Keratinocyte (primary cell): ENCODE measurements at regions not wholly inside any gene's neighbourhood (a gene's known extent, or its start where the extent isn't known, plus 50 kb on each side); places are given as distances from the start of the nearest gene placed in this dataset.

ENCODE experiments used
- DNase-seq: peaks from one replicate; pipeline ENCODE4 v3.0.0-alpha.2; 2011; ENCODE audit warnings: low read depth, missing footprints, low spot score
- FAIRE-seq: peaks from 2 replicates; lab custom pipeline; 2011; peaks lifted over from hg19 to GRCh38; lab: Jason Lieb, UNC
- H2AFZ ChIP-seq: 2 replicates; pipeline ENCODE4 v1.6.0; 2012; ENCODE audit warnings: low read length, control low read depth, inconsistent platforms; ENCODE audit not compliant: control insufficient read depth
- H3K27ac ChIP-seq: 2 replicates; pipeline ENCODE4 v1.5.1; 2011; ENCODE audit warnings: low read length; ENCODE audit not compliant: control insufficient read depth, insufficient read depth
- H3K27me3 ChIP-seq: 3 replicates; pipeline ENCODE4 v1.6.0; 2011; ENCODE audit warnings: low read length; ENCODE audit not compliant: control insufficient read depth, insufficient read depth; ENCODE audit errors: extremely low read depth
- H3K36me3 ChIP-seq, 2 experiments: 2 replicates in 1 of 2; 3 replicates in 1 of 2; pipeline ENCODE4 v1.5.1; 2011; ENCODE audit warnings: low read length in 2 of 2, mild to moderate bottlenecking in 1 of 2; ENCODE audit not compliant: control insufficient read depth in 2 of 2, insufficient read depth in 2 of 2; ENCODE audit errors: extremely low read depth in 1 of 2
- H3K4me1 ChIP-seq: 3 replicates; pipeline ENCODE4 v1.5.1; 2011; ENCODE audit warnings: low read length; ENCODE audit not compliant: control insufficient read depth, insufficient read depth; ENCODE audit errors: extremely low read depth
- H3K4me2 ChIP-seq: 3 replicates; pipeline ENCODE4 v1.6.0; 2011; ENCODE audit warnings: low read depth, low read length; ENCODE audit not compliant: control insufficient read depth, insufficient read depth; ENCODE audit errors: extremely low read depth
- H3K4me3 ChIP-seq, 3 experiments: fragments of 200-600 bp in 1 of 3; sonication (generic) in 1 of 3; 2 replicates in 2 of 3; 3 replicates in 1 of 3; pipeline ENCODE4 v1.5.1; 2011 to 2016; ENCODE audit warnings: low read length in 3 of 3, mild to moderate bottlenecking in 3 of 3, control low read depth in 2 of 3, inconsistent platforms in 1 of 3, low read depth in 1 of 3, mixed read lengths in 1 of 3, mixed run types in 1 of 3, moderate library complexity in 1 of 3; ENCODE audit not compliant: control insufficient read depth in 2 of 3, insufficient read depth in 2 of 3; ENCODE audit errors: extremely low read depth in 1 of 3
- H3K79me2 ChIP-seq: 2 replicates; pipeline ENCODE4 v1.6.0; 2012; ENCODE audit warnings: low read length; ENCODE audit not compliant: control insufficient read depth, insufficient read depth
- H3K9ac ChIP-seq: 3 replicates; pipeline ENCODE4 v1.6.0; 2011; ENCODE audit warnings: low read length; ENCODE audit not compliant: control insufficient read depth, insufficient read depth; ENCODE audit errors: extremely low read depth
- H3K9me1 ChIP-seq: 3 replicates; pipeline ENCODE4 v1.6.0; 2011; ENCODE audit warnings: low read length; ENCODE audit not compliant: control insufficient read depth, insufficient read depth; ENCODE audit errors: extremely low read depth
- H3K9me3 ChIP-seq: 2 replicates; pipeline ENCODE4 v1.5.1; 2012; ENCODE audit warnings: low read depth, low read length; ENCODE audit not compliant: control insufficient read depth
- H4K20me1 ChIP-seq: 3 replicates; pipeline ENCODE4 v1.6.0; 2011; ENCODE audit warnings: low read length; ENCODE audit not compliant: control insufficient read depth, insufficient read depth; ENCODE audit errors: extremely low read depth
- EZH2 ChIP-seq: IDR thresholded peaks from one replicate; pipeline ENCODE4 v1.6.1; 2012; ENCODE audit warnings: inconsistent platforms, mild to moderate bottlenecking, low read length, moderate library complexity
- dilution Hi-C: fragments of 300-500 bp; cut with MboI; formaldehyde crosslinking; loops from one replicate; pipeline ENCODE4 v1.7.0; 2020; ENCODE audit warnings: low sequenced_read_pairs; ENCODE audit not compliant: extremely low pct_ligation_motif_present
- TF ChIP-seq, protein P1 (sequence below), 3 experiments: IDR thresholded peaks in 1 of 3; conservative IDR thresholded peaks in 1 of 3; optimal IDR thresholded peaks in 1 of 3; 2 replicates in 2 of 3; 3 replicates in 1 of 3; pipeline versions ENCODE3 to v1.5.1; 2011; ENCODE audit warnings: low read length in 3 of 3, mild to moderate bottlenecking in 3 of 3, moderate library complexity in 2 of 3, control low read depth in 1 of 3, inconsistent platforms in 1 of 3; ENCODE audit not compliant: insufficient read depth in 2 of 3; ENCODE audit errors: extremely low read depth in 1 of 3

GRCh38 chr20:48470141-48470540 is 357.7 kb downstream of the PREX1 start:
- Histone ChIP-seq H3K9me3 (no peaks in the 10 kb centered on the region), H3K36me3 (no peaks in the 10 kb centered on the region), H3K9me1 (no peaks in the 10 kb centered on the region), H2AFZ (no peak overlapping the region), H3K27ac (no peak overlapping the region), H3K4me1 (no peaks in the 10 kb centered on the region), H3K4me3 (no peak overlapping the region), H3K4me2 (no peak overlapping the region), H3K27me3 (peaks cover 2% of the 10 kb centered on the region), H3K9ac (no peak overlapping the region), H4K20me1 (no peaks in the 10 kb centered on the region), H3K79me2 (no peaks in the 10 kb centered on the region)
- dilution Hi-C loops: no loop called here
- TF ChIP-seq EZH2: no peak
- TF ChIP-seq, protein P1, sequence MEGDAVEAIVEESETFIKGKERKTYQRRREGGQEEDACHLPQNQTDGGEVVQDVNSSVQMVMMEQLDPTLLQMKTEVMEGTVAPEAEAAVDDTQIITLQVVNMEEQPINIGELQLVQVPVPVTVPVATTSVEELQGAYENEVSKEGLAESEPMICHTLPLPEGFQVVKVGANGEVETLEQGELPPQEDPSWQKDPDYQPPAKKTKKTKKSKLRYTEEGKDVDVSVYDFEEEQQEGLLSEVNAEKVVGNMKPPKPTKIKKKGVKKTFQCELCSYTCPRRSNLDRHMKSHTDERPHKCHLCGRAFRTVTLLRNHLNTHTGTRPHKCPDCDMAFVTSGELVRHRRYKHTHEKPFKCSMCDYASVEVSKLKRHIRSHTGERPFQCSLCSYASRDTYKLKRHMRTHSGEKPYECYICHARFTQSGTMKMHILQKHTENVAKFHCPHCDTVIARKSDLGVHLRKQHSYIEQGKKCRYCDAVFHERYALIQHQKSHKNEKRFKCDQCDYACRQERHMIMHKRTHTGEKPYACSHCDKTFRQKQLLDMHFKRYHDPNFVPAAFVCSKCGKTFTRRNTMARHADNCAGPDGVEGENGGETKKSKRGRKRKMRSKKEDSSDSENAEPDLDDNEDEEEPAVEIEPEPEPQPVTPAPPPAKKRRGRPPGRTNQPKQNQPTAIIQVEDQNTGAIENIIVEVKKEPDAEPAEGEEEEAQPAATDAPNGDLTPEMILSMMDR (optimal IDR thresholded peaks at IDR 0.05 in 1 of 3, IDR thresholded peaks at IDR 0.05 in 1 of 3, conservative IDR thresholded peaks at IDR 0.05 in 1 of 3; ENCODE audit: extremely low read depth in 1 of 3, insufficient read depth in 2 of 3, low read length in 3 of 3): no peak
- FAIRE-seq: no peak
- no peak for DNase-seq

GRCh38 chr20:48469026-48469425 is 358.8 kb downstream of the PREX1 start:
- no peaks in the 10 kb centered on the region for H3K4me1 ChIP-seq

More at GRCh38 chr20:48469026-48469425, 358.8 kb downstream of the PREX1 start:
- no peak overlapping the region for H3K9ac ChIP-seq
- H3K79me2 ChIP-seq: no peaks in the 10 kb centered on the region
- no peak overlapping the region for H3K4me2 ChIP-seq
- dilution Hi-C loops: no loop called here
- TF ChIP-seq EZH2: no peak
- TF ChIP-seq, protein P1 (optimal IDR thresholded peaks at IDR 0.05 in 1 of 3, IDR thresholded peaks at IDR 0.05 in 1 of 3, conservative IDR thresholded peaks at IDR 0.05 in 1 of 3; ENCODE audit: extremely low read depth in 1 of 3, insufficient read depth in 2 of 3, low read length in 3 of 3): no peak
- DNase-seq (no peak), FAIRE-seq (no peak)
- no peaks in the 10 kb centered on the region for H3K9me1 ChIP-seq
- no peak overlapping the region for H3K4me3 ChIP-seq
- H4K20me1 ChIP-seq: no peaks in the 10 kb centered on the region
- no peak overlapping the region for H3K27ac ChIP-seq
- no peaks in the 10 kb centered on the region for H3K9me3 ChIP-seq
- H3K36me3 ChIP-seq: no peaks in the 10 kb centered on the region
- H2AFZ ChIP-seq: no peak overlapping the region
- H3K27me3 ChIP-seq: no peaks in the 10 kb centered on the region
